LNCAP (cell line): ENCODE measurements at regions not wholly inside any gene's neighbourhood (a gene's known extent, or its start where the extent isn't known, plus 50 kb on each side); places are given as distances from the start of the nearest gene placed in this dataset.

Experiments used
- CTCF ChIP-seq: fragments of 450-650 bp; IDR thresholded peaks from 2 replicates; pipeline ENCODE4 v1.5.1; 2017; ENCODE audit warnings: mild to moderate bottlenecking

- no peak for TF ChIP-seq CTCF
These were observed 464.4 kb upstream of the MBL2 start for GRCh38 chr10:53236941-53237340.

DNA sequence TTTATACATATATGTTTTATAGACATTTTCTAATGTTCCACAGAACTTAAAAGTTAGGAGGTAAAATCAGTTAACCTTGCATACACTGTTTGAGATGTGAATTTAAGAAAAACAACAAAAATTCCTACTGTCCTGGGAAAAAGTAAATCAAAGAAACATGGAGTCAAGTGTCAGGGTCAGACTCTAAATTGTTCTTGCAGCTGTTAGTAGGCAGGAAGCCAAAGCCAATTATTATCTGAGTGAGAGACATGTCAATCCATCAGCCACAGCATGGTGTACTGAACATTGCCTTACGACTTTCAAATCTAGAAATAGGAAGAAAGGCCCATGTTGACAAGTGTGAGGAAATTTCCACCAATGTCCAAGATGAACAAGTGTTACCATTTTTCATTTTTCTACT, 461.2 kb upstream of the MBL2 start:
- no peak for TF ChIP-seq CTCF

GRCh38 chr10:53230651-53231050, 458.1 kb upstream of the MBL2 start:
- TF ChIP-seq CTCF: no peak

GRCh38 chr10:53223851-53224250, 451.3 kb upstream of the MBL2 start:
- no peak for TF ChIP-seq CTCF

- no peak for TF ChIP-seq CTCF
These were observed 450.2 kb upstream of the MBL2 start for GRCh38 chr10:53222806-53223205.

DNA sequence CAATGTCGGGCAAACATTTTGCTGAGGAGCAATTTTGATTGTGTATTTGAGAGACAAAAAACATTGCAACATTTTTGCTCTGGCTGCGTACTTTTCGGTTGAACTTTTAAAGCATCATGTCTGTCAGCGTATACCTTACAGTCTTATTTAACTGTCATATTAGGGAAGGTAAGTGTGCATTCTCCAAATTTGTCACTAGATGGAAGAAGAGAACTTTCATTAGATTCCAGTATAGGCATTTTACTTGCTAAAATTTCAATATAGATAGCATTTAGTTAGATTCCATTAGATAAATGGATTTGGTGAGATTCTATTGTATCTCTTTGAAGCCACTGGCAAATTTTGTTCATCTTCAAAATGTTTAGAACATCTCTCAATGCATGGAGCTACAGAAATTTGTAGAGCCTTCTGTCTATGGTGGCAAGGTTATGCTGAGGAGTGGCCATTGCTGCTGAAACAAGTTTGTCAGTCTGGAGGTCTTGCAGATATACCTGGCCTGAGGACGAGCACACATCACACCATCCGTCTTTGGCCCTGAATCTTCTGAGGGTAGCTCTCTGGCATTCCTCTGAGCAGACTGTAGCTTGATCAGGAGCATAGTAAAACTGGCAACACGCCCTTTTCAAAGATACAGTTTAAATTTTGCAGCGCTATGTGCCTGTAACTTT, 437.5 kb upstream of the MBL2 start:
- TF ChIP-seq CTCF: peak; percentile 69

GRCh38 chr10:53183733-53184132, 411.1 kb upstream of the MBL2 start:
- no peak for TF ChIP-seq CTCF

- no peak for TF ChIP-seq CTCF
These were observed 404.9 kb upstream of the MBL2 start for GRCh38 chr10:53177468-53177867.
